K562 (cell line): ENCODE measurements at regions not wholly inside any gene's neighbourhood (a gene's known extent, or its start where the extent isn't known, plus 50 kb on each side); places are given as distances from the start of the nearest gene placed in this dataset.

Experiments used
- ATAC-seq: fragments of 200-7000 bp; cut with Tn5 transposase; 3 replicates; pipeline ENCODE4 v1.9.1; 2020; ENCODE audit warnings: moderate library complexity
- BruUV-seq: library from RNA; stranded (reverse); fragments of 400-500 nt; replicated peaks from 2 replicates; lab custom pipeline; 2021; lab: Mats Ljungman, UMichigan
- CTCF ChIA-PET: fragments of 300-600 bp; formaldehyde crosslinking; extraction: SDS; loops from one replicate; lab custom pipeline; 2021; ENCODE audit warnings: low intra/inter-chr PET ratio; lab: Yijun Ruan, JAX
- POLR2A ChIA-PET: fragments of 300-600, 350-650 bp; sonication (Branson Sonifier 250); formaldehyde crosslinking; extraction: SDS; loops from one replicate; lab custom pipeline; 2021; ENCODE audit warnings: antibody characterized with exemption, inconsistent platforms; lab: Yijun Ruan, JAX
- DNase-seq, 4 experiments: peaks; one replicate each; pipeline versions ENCODE4 v3.0.0 to v3.0.0-alpha.2; 2011 to 2018; ENCODE audit warnings: low spot score in 3 of 4, mixed read lengths in 3 of 4; ENCODE audit errors: extremely low read depth in 1 of 4
- FAIRE-seq: peaks from 2 replicates; lab custom pipeline; 2011; peaks lifted over from hg19 to GRCh38; lab: Jason Lieb, UNC
- H2AFZ ChIP-seq: 2 replicates; pipeline ENCODE4 v1.6.0; 2011; ENCODE audit warnings: low read depth, low read length, control low read depth, inconsistent platforms
- H3K27ac ChIP-seq: fragments of 200-600 bp; 3 replicates; pipeline ENCODE4 v1.8.0; 2011; ENCODE audit warnings: low read depth, mild to moderate bottlenecking, control low read depth, inconsistent platforms, low read length, moderate library complexity, mixed read lengths; ENCODE audit errors: extremely low read depth
- H3K27me3 ChIP-seq, 2 experiments: fragments of 300-600 bp in 1 of 2; 2 replicates in 1 of 2; 3 replicates in 1 of 2; pipeline versions ENCODE4 v1.6.0 to v1.8.0; 2011; ENCODE audit warnings: inconsistent platforms in 2 of 2, low read length in 2 of 2, mild to moderate bottlenecking in 1 of 2, mixed read lengths in 1 of 2, moderate library complexity in 1 of 2; ENCODE audit not compliant: control insufficient read depth in 2 of 2, insufficient read depth in 2 of 2
- H3K36me3 ChIP-seq: fragments of 300-600 bp; 3 replicates; pipeline ENCODE4 v1.8.0; 2011; ENCODE audit warnings: mild to moderate bottlenecking, low read length, inconsistent platforms; ENCODE audit not compliant: control insufficient read depth, insufficient read depth
- H3K4me1 ChIP-seq, 2 experiments: fragments of 200-600 bp in 1 of 2; replicated peaks in 1 of 2; 2 replicates in 1 of 2; 3 replicates in 1 of 2; pipeline versions ENCODE4 v1.5.1 to v1.8.0; 2011; ENCODE audit warnings: inconsistent platforms in 2 of 2, low read length in 2 of 2, mild to moderate bottlenecking in 1 of 2, mixed read lengths in 1 of 2, moderate library complexity in 1 of 2; ENCODE audit not compliant: control insufficient read depth in 2 of 2, insufficient read depth in 2 of 2
- H3K4me2 ChIP-seq: 2 replicates; pipeline ENCODE4 v1.6.1; 2011; ENCODE audit warnings: low read length, control low read depth, inconsistent platforms, mixed read lengths; ENCODE audit not compliant: insufficient read depth
- H3K4me3 ChIP-seq: fragments of 200-600 bp; sonication (generic), shearing (Covaris generic); 2 replicates; pipeline ENCODE4 v1.5.1; 2016; ENCODE audit warnings: control low read depth, inconsistent platforms
- H3K79me2 ChIP-seq: fragments of 200-600 bp; 3 replicates; pipeline ENCODE4 v1.8.0; 2011; ENCODE audit warnings: low read length, inconsistent platforms; ENCODE audit not compliant: control insufficient read depth, insufficient read depth
- H3K9ac ChIP-seq, 2 experiments: 2 replicates each; pipeline versions ENCODE4 v1.6.0 to v1.6.1; 2011; ENCODE audit warnings: low read depth in 2 of 2, low read length in 2 of 2, control low read depth in 1 of 2, inconsistent platforms in 1 of 2, mild to moderate bottlenecking in 1 of 2, mixed read lengths in 1 of 2; ENCODE audit not compliant: insufficient read depth in 1 of 2
- H3K9me1 ChIP-seq: one replicate; pipeline ENCODE4 v1.6.0; 2011; ENCODE audit warnings: inconsistent platforms, mild to moderate bottlenecking, low read length, moderate library complexity; ENCODE audit not compliant: control insufficient read depth, insufficient read depth
- H3K9me3 ChIP-seq: replicated peaks from 2 replicates; pipeline ENCODE4 v1.5.1; 2011; ENCODE audit warnings: low read depth, low read length, inconsistent platforms; ENCODE audit not compliant: control insufficient read depth, insufficient read depth
- H4K20me1 ChIP-seq: replicated peaks from 2 replicates; pipeline ENCODE4 v1.6.1; 2011; ENCODE audit warnings: low read length, inconsistent platforms, mixed read lengths; ENCODE audit not compliant: control insufficient read depth, insufficient read depth
- ELK3 ChIP-seq: fragments of 450-650 bp; formaldehyde crosslinking; IDR thresholded peaks from 2 replicates; pipeline ENCODE4 v1.4.0; 2020; ENCODE audit warnings: mild to moderate bottlenecking
- ERF ChIP-seq: fragments of 450-650 bp; formaldehyde crosslinking; IDR thresholded peaks from 2 replicates; pipeline ENCODE4 v1.4.0; 2020; ENCODE audit warnings: mild to moderate bottlenecking, mixed read lengths
- ESRRA ChIP-seq: fragments of 450-650 bp; IDR thresholded peaks from 2 replicates; pipeline ENCODE4 v1.6.1; 2014; ENCODE audit warnings: low read depth, mild to moderate bottlenecking, moderate library complexity, borderline replicate concordance
- FOXA1 ChIP-seq: fragments of 450-650 bp; IDR thresholded peaks from 2 replicates; pipeline ENCODE4 v1.6.1; 2016; ENCODE audit warnings: mild to moderate bottlenecking, borderline replicate concordance
- HMGN3 ChIP-seq: IDR thresholded peaks from 2 replicates; pipeline ENCODE4 v1.6.1; 2011; ENCODE audit warnings: borderline replicate concordance, low read depth, mild to moderate bottlenecking, mixed read lengths, low read length; ENCODE audit not compliant: insufficient read length; ENCODE audit errors: extremely low read depth
- SUPT5H ChIP-seq: fragments of 450-650 bp; IDR thresholded peaks from 2 replicates; pipeline ENCODE4 v1.6.1; 2016
- USF1 ChIP-seq: sonication (generic); formaldehyde crosslinking; IDR thresholded peaks from 2 replicates; pipeline ENCODE4 v1.9.0; 2022; ENCODE audit warnings: mild to moderate bottlenecking, missing genetic modification reagents
- ZBTB49 ChIP-seq: sonication (generic); formaldehyde crosslinking; IDR thresholded peaks from 2 replicates; pipeline ENCODE4 v1.8.0; 2022; ENCODE audit warnings: missing genetic modification reagents, mild to moderate bottlenecking, borderline replicate concordance
- ZNF324 ChIP-seq: fragments of 250-450 bp; sonication (Bioruptor Pico); IDR thresholded peaks from 2 replicates; pipeline ENCODE4 v1.4.0; 2020; ENCODE audit warnings: mild to moderate bottlenecking
- WGBS: fragments of 100-300 bp; shearing (Covaris generic); methylation state at CpG from one replicate; pipeline ENCODE4 v1.1.6; 2016; ENCODE audit warnings: low coverage, mixed read lengths; ENCODE audit not compliant: insufficient coverage; ENCODE audit errors: missing lambda C conversion rate; 5-methylcytosine and 5-hydroxymethylcytosine counted together
- in situ Hi-C: fragments of 300-500 bp; cut with MboI; formaldehyde crosslinking; loops from 4 replicates; pipeline ENCODE4 v1.15.0; 2018; ENCODE audit warnings: inconsistent platforms, mixed read lengths
- intact Hi-C: fragments of 100-400 bp; cut with micrococcal nuclease; formaldehyde crosslinking; loops from 2 replicates; pipeline ENCODE4 v1.14.2; 2022
- TF ChIP-seq, protein P1 (sequence below): fragments of 450-650 bp; IDR thresholded peaks from 2 replicates; pipeline ENCODE4 v1.6.1; 2018; ENCODE audit not compliant: partially characterized antibody

DNA sequence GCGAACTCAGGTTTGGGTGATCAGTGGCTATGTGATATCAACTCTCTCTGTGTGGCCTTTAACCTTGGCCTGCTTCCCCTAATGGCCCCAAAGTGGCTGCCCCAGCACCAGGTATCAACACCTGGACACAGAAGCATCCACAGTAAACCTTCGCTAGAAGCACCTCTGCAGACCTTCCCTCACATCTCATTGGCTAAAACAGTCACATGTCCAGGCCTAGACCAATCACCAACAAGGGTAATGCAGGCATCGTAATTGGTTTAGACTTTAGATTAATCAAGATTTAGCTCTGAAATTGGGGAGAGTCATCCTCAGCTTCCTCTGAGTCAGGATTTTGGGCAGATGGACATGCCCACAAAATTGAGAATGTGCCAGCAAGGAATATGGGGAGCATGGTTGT is 92.5 kb upstream of the MYL2 start (continued):
- TF ChIP-seq ESRRA (no peak), HMGN3 (no peak), USF1 (CRISPR knock-in tag) (peak; percentile 62), FOXA1 (no peak)
- TF ChIP-seq, protein P1, sequence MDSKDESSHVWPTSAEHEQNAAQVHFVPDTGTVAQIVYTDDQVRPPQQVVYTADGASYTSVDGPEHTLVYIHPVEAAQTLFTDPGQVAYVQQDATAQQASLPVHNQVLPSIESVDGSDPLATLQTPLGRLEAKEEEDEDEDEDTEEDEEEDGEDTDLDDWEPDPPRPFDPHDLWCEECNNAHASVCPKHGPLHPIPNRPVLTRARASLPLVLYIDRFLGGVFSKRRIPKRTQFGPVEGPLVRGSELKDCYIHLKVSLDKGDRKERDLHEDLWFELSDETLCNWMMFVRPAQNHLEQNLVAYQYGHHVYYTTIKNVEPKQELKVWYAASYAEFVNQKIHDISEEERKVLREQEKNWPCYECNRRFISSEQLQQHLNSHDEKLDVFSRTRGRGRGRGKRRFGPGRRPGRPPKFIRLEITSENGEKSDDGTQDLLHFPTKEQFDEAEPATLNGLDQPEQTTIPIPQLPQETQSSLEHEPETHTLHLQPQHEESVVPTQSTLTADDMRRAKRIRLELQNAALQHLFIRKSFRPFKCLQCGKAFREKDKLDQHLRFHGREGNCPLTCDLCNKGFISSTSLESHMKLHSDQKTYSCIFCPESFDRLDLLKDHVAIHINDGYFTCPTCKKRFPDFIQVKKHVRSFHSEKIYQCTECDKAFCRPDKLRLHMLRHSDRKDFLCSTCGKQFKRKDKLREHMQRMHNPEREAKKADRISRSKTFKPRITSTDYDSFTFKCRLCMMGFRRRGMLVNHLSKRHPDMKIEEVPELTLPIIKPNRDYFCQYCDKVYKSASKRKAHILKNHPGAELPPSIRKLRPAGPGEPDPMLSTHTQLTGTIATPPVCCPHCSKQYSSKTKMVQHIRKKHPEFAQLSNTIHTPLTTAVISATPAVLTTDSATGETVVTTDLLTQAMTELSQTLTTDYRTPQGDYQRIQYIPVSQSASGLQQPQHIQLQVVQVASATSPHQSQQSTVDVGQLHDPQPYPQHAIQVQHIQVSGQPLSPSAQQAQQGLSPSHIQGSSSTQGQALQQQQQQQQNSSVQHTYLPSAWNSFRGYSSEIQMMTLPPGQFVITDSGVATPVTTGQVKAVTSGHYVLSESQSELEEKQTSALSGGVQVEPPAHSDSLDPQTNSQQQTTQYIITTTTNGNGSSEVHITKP = no peak
- TF ChIP-seq, all 486 proteins: peak for 4

DNA sequence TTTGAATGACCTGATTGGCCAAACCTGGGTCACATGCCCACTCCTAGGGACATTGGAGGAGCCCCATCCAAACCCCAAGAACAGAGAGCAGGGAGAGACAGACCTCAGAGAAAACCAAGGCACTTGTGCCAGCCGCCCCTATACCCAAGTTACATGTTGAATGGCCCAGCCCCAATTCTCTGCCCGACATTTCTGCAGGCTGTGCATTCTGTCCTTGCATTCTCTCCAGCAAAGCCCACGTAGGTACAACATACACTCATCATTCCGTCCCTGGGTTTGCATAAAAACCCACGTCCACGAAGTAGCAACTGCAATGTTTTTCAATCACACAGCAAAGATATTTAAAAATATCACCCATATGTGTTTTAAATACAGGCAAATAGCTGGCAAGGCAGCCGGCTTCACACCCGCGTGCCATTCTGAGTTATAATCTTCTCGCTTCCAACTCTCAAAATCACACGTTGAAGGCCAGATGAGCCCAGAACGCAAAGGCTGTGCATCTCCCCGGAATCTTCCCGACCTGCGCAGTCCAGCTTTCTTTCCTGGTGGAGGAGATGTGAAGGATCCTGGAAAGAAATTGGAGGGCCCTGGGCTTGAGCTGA is 91.7 kb upstream of the MYL2 start:
- no peak for DNase-seq
- in situ Hi-C loops (no loop called here), intact Hi-C loops (no loop called here)
- Histone ChIP-seq H3K4me2 (no peak overlapping the region), H3K4me1 (no peaks in the 10 kb centered on the region), H3K79me2 (no peaks in the 10 kb centered on the region), H3K9me1 (peaks cover 5% of the 10 kb centered on the region), H3K27me3 (no peaks in the 10 kb centered on the region; a peak in 2 of 5 replicates), H3K9me3 (no peaks in the 10 kb centered on the region), H3K4me3 (no peak overlapping the region), H3K27ac (no peak overlapping the region), H4K20me1 (no peaks in the 10 kb centered on the region), H3K9ac (no peak overlapping the region), H3K36me3 (no peaks in the 10 kb centered on the region), H2AFZ (no peak overlapping the region)
- ChIA-PET CTCF (no interaction called here), POLR2A (interaction anchor here (0.9 kb wide), 1 partner anchor 32 kb away, joined by 3 read pairs; no protein-coding TSS in a partner anchor)
- BruUV-seq = no TSS peak
- no peak for ATAC-seq
- FAIRE-seq = no peak
- 0% methylated on average over 15 of the region's 15 CpGs for WGBS
- no peak for TF ChIP-seq SUPT5H
- no peak for TF ChIP-seq ERF (CRISPR knock-in tag)
- TF ChIP-seq ELK3 = no peak
- TF ChIP-seq ZBTB49 = no peak
- TF ChIP-seq ZNF324 (CRISPR knock-in tag) = no peak
